Prostate gland (tissue), 2 donors: ENCODE measurements at regions not wholly inside any gene's neighbourhood (a gene's known extent, or its start where the extent isn't known, plus 50 kb on each side); places are given as distances from the start of the nearest gene placed in this dataset.

Experiments used
- POLR2AphosphoS5 ChIP-seq: sonication (generic); formaldehyde crosslinking; IDR thresholded peaks from one replicate; pipeline ENCODE4 v1.6.1; 2017; ENCODE audit warnings: antibody characterized with exemption
- TF ChIP-seq, protein P1 (sequence below), 4 experiments: fragments of 200-600 bp in 2 of 4; fragments of 450-650 bp in 2 of 4; sonication (generic) in 2 of 4; IDR thresholded peaks; 1 replicate in 3 of 4; 2 replicates in 1 of 4; pipeline ENCODE4 v1.5.1; 2016 to 2019; ENCODE audit warnings: antibody characterized with exemption in 4 of 4, mild to moderate bottlenecking in 2 of 4, moderate library complexity in 2 of 4

GRCh38 chr14:60575008-60575407 is 66.1 kb downstream of the SIX6 start:
- TF ChIP-seq, protein P1, sequence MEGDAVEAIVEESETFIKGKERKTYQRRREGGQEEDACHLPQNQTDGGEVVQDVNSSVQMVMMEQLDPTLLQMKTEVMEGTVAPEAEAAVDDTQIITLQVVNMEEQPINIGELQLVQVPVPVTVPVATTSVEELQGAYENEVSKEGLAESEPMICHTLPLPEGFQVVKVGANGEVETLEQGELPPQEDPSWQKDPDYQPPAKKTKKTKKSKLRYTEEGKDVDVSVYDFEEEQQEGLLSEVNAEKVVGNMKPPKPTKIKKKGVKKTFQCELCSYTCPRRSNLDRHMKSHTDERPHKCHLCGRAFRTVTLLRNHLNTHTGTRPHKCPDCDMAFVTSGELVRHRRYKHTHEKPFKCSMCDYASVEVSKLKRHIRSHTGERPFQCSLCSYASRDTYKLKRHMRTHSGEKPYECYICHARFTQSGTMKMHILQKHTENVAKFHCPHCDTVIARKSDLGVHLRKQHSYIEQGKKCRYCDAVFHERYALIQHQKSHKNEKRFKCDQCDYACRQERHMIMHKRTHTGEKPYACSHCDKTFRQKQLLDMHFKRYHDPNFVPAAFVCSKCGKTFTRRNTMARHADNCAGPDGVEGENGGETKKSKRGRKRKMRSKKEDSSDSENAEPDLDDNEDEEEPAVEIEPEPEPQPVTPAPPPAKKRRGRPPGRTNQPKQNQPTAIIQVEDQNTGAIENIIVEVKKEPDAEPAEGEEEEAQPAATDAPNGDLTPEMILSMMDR (IDR thresholded peaks at IDR 0.05) = no peak
- no peak for TF ChIP-seq POLR2AphosphoS5
